Urinary bladder (tissue), 3 donors: ENCODE measurements at regions not wholly inside any gene's neighbourhood (a gene's known extent, or its start where the extent isn't known, plus 50 kb on each side); places are given as distances from the start of the nearest gene placed in this dataset.
"Not testable (repeated sequence)": the region's sequence is repeated elsewhere in the genome, so short reads cannot be mapped to it uniquely, and the experiment has no call there.

ENCODE experiments used
- DNase-seq: peaks from one replicate; pipeline ENCODE4 v3.0.0-alpha.2; 2015; ENCODE audit errors: extremely low spot score
- H3K27ac ChIP-seq: one replicate; pipeline ENCODE4 v1.5.1; 2013; ENCODE audit warnings: low read depth, mild to moderate bottlenecking, moderate library complexity
- H3K36me3 ChIP-seq: one replicate; pipeline ENCODE4 v1.6.1; 2013; ENCODE audit warnings: mild to moderate bottlenecking, moderate library complexity; ENCODE audit not compliant: insufficient read depth
- H3K4me1 ChIP-seq: one replicate; pipeline ENCODE4 v1.6.1; 2013; ENCODE audit warnings: mild to moderate bottlenecking, moderate library complexity; ENCODE audit not compliant: insufficient read depth
- H3K4me3 ChIP-seq: one replicate; pipeline ENCODE4 v1.5.1; 2013; ENCODE audit warnings: low read depth, low read length
- WGBS: extraction: QIAGEN DNeasy Blood & Tissue Kit; methylation state at CpG from one replicate; pipeline ENCODE4 v1.1.7; 2013; 5-methylcytosine and 5-hydroxymethylcytosine counted together
- donor health status: healthy with polysubstance abuse.
- donor health status: healthy.

DNA sequence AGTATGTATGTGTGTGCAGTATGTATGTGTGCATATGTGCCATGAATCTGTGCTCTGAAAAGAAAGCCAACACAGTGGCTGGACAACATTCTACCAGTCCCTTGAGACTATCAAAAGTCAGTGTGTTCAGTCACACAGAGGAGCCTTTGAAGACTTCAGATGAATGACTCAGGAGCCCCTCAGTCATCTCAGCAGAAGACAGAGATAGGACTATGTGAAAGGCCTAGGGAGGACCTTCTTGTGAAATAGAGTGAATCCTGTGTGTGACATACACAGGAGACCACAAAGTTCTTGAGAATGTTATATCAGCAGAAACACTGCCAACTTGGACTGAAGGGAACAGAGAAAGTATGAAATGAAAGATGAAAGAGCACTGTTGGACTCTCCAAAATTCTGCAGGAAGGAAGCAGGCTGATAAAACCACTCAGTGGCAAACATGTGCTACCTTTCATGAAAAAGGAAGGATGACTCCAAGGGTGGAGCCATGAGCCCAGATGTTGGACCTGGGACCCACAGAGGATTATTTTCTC lies 108.4 kb downstream of the METRNL start:
- DNase-seq: no peak
- Histone ChIP-seq H3K4me1 (no peaks in the 10 kb centered on the region), H3K36me3 (no peaks in the 10 kb centered on the region), H3K4me3 (no peak overlapping the region), H3K27ac (no peak overlapping the region)

DNA sequence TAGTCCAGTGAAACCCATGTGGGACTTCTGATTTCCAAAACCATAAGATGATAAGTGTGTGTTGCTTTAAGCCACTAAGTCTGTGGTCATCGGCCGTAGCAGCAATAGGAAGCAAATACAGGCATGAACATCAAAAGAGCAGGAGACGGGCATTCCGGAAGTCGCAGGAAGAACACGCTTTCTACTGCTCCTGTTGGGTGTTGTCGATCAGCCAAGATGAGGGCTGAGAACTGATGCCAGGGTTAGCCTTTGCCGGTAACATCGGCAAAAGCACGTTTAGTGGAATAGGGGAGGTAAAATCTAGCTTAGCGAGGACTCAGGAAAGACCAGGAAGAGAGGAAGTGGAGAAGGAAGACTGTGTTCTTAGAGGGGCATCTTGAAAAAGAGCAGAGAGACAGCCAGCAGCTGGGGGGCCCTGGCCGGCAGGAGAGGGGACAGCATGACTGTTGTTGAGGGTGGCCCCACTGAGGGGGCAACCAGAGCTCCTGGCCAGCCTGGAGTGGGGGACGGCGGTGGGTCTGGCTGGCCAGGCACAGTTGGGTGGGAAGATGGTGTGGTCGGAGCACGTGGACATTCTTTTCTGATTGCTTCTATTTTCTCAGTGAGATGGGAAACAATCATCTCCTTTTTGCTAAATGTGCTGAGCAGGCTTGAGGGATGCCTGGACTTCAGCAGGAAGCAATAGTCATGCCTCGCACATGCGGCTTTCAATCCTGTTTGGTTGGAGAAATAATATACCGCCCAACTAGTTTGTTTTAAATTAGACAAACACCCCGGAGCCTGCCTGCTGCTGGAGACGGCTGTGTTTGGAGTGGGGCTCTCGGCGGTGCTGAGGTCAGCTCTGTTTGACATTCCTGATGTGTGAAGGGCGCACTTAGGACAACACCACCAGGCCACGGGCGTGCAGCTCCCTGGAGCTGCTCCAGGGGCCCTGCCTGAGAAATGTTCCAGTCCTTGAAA lies 109.9 kb downstream of the METRNL start:
- DNase-seq: no peak
- Histone ChIP-seq H3K36me3 (no peaks in the 10 kb centered on the region), H3K27ac (no peak overlapping the region), H3K4me3 (no peak overlapping the region), H3K4me1 (no peaks in the 10 kb centered on the region)
- 60% methylated on average over 26 of the region's 26 CpGs for WGBS

DNA sequence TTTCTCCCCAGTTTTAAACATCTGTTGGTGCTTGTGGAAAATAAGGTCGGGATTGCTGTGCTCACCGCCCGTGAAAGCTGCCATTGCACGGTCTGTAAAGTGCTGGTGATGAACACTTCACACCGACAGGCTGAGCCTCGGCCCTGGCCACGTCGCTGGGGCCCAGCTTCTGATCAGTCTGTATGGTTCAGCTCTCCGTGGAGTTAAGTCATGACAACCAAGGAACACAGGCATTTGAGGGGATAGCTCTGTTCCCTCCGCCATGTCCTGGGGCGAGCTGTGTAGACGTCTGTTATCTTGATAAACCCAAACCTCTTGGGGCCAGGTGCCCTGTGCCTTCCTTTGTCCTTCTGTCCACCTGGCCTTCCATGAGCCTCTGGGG lies 110.6 kb downstream of the METRNL start:
- no peaks in the 10 kb centered on the region for H3K36me3 ChIP-seq
- DNase-seq: no peak

DNA sequence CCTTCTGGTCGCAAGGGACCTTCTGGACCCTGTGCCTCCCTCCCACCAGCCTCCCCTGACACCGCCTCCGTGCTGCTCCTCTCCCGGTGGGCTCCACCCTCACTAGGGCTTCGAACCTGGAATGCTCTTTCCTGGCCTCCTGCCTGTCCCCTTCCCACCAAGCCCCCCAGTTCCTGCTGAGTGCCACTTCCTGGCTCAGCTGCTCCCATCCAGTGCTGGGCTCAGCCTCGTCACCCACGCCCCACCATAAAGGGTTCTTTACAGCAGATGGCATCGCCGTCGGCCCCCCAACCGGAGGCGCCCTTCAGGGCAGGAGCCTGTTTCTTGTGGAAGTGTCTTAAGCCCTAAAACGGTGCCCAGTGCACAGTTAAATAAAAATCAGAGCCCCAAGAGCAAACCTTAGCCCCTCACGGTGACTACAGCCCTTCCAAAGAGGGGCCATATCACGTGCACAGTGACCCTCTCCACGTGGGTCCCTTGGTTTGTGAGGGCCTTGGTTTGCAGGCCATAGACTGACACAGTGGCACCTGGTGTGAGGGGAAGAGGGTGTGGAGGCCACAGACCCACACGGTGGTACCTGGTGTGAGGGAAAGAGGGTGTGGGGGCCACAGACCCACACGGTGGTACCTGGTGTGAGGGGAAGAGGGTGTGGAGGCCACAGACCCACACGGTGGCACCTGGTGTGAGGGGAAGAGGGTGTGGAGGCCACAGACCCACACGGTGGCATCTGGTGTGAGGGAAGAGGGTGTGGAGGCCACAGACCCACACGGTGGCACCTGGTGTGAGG lies 111.4 kb downstream of the METRNL start:
- H3K4me1 ChIP-seq: peaks cover 2% of the 10 kb centered on the region
- no peak overlapping the region for H3K27ac ChIP-seq
- no peak overlapping the region for H3K4me3 ChIP-seq
- 89% methylated on average over 21 of the region's 21 CpGs for WGBS
- no peak for DNase-seq
- H3K36me3 ChIP-seq: no peaks in the 10 kb centered on the region

More for the DNA sequence above, 110.6 kb downstream of the METRNL start:
- 63% methylated on average over 12 of the region's 12 CpGs for WGBS
- Histone ChIP-seq H3K27ac (no peak overlapping the region), H3K4me3 (no peak overlapping the region), H3K4me1 (no peaks in the 10 kb centered on the region)

DNA sequence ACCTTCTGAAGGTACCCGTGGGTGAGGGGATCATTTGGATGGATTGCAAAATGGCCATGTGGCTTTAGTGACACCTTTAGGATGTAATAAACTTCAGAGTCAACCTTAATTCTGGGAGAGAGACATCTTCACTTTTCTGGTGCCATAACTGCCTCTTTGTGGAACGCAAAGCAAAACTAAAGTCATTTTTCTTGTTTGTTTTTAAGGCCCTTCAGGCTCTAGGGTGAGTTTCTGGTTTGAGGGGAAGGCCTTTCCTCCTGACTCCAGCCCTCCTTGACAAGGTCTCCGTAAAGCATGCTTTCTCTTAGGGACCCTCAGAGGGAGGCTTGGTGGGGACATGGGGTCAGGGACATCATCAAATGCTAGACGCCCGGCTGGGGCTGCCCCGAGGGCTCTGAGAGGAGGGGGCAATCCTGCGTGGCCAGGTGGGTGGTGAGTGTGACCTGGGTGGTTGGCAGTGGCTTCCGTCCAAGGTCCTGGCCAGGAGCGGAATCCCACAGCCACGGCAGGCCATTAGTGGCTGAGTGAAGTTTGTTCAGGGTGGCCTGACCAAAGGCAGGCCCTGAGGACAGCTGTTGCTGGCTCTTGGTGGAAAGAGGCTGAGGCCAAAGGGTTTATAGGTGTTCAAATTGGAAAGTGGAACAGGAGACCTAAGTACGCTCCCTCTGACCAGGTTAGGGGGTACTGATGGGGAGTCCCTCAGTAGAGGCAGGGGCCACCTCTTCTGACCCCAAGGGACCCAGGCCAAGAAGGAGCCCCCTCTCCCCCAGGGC lies 112.2 kb downstream of the METRNL start:
- no peak for DNase-seq
- Histone ChIP-seq H3K4me1 (peaks cover 2% of the 10 kb centered on the region), H3K4me3 (no peak overlapping the region), H3K36me3 (no peaks in the 10 kb centered on the region), H3K27ac (no peak overlapping the region)
- WGBS: 94% methylated on average over 11 of the region's 11 CpGs

DNA sequence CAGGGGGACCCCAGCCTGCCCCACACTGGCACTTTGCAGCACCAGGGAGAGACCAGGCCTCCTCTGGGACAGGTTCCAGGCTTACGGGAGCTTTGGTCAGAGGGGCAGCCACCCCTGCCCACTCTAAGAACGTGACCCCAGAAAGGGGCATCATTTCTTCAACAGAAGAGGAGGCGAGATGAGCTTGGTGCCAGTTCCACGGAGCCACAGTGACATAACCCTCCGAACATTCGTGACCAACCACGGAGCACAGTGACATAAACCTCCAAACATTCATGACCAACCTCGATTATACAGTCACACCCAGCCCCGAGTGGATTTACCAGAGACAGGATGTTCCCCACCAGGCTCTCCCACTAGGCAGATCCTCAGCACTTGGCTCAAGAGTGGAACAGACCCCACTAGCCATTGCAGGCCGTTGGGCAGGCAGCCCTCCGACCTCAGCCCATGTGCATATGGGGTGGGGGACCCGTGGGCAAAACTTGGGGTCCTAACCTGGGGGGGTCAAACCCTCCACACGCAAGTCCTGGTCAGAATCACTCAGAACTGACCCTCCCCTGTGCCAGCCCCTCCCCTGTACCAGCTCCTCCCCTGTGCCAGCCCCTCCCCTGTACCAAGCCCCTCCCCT lies 112.9 kb downstream of the METRNL start:
- WGBS: 75% methylated on average over 13 of the region's 13 CpGs
- H3K27ac ChIP-seq: no peak overlapping the region
- peaks cover 2% of the 10 kb centered on the region for H3K4me1 ChIP-seq
- H3K36me3 ChIP-seq: no peaks in the 10 kb centered on the region
- no peak overlapping the region for H3K4me3 ChIP-seq
- no peak for DNase-seq

DNA sequence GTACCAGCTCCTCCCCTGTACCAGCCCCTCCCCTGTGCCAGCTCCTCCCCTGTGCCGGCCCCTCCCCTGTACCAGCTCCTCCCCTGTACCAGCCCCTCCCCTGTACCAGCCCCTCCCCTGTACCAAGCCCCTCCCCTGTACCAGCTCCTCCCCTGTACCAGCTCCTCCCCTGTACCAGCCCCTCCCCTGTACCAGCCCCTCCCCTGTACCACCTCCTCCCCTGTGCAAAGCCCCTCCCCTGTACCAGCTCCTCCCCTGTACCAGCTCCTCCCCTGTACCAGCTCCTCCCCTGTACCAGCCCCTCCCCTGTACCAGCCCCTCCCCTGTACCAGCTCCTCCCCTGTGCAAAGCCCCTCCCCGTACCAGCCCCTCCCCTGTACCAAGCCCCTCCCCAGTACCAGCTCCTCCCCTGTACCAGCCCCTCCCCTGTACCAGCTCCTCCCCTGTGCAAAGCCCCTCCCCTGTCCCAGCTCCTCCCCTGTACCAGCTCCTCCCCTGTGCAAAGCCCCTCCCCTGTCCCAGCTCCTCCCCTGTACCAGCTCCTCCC lies 113.5 kb downstream of the METRNL start:
- H3K27ac ChIP-seq, H3K36me3 ChIP-seq, DNase-seq, H3K4me3 ChIP-seq, H3K4me1 ChIP-seq: not testable (repeated sequence)
- 40% methylated on average over 2 of the region's 2 CpGs for WGBS

DNA sequence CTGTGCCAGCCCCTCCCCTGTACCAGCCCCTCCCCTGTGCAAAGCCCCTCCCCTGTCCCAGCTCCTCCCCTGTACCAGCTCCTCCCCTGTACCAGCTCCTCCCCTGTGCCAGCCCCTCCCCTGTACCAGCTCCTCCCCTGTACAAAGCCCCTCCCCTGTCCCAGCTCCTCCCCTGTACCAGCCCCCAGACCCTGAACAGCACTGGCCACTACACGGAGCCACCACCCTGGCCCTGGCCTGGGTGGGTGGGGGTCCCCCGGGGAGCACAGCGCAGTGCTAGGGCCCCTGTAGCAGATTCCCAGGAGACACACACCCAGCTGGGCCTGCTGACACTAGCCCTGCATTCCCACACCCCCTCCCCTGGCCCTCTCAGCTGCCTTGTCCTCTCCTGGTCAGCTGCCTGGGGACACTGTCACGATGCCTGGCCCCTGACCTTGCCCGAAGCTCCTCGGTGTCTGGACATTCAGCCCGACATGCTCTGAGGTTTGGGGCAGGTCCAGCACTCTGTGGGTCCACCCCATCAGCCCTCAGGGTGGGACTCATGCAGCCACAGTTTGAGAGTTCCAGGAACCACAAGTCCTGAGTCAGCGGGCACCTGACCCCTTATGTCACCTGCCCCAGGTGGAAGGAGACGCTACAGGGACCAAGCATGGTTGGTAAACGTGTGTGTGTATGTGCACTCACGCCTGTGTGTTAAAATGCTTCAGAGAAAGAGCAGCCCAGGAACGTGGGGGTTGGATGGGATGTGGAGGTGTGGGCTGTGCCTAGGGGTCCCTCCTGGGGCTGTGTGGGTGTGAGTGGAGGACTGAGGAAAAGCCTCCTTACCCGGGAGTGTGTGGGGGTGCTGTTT lies 114.2 kb downstream of the METRNL start:
- no peak overlapping the region for H3K4me3 ChIP-seq
- WGBS: 74% methylated on average over 13 of the region's 13 CpGs

DNA sequence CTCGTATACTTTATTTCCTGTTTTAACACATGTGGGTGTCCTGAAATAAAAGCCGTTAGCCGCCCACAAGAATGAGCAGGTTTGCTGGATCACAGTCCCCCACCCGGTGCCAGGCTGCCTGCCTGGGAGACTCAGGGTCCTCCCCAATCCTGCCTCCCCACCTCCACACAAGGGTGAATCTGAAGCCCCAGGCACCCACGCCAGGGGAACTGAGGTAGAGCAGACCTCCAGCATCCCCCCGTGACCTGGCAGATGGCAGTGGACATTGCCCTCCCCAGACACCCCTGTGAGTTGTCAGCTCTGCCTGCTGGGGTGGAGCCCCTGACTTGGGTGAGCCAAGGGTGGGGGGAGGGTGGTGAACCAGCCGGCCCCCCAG lies 114.8 kb downstream of the METRNL start:
- Histone ChIP-seq H3K27ac (no peak overlapping the region), H3K4me1 (peaks cover 2% of the 10 kb centered on the region), H3K36me3 (no peaks in the 10 kb centered on the region), H3K4me3 (no peak overlapping the region)
- no peak for DNase-seq
- WGBS: 85% methylated on average over 7 of the region's 7 CpGs

More for the DNA sequence above, 114.2 kb downstream of the METRNL start:
- Histone ChIP-seq H3K36me3 (no peaks in the 10 kb centered on the region), H3K4me1 (peaks cover 2% of the 10 kb centered on the region), H3K27ac (no peak overlapping the region)
- no peak for DNase-seq

DNA sequence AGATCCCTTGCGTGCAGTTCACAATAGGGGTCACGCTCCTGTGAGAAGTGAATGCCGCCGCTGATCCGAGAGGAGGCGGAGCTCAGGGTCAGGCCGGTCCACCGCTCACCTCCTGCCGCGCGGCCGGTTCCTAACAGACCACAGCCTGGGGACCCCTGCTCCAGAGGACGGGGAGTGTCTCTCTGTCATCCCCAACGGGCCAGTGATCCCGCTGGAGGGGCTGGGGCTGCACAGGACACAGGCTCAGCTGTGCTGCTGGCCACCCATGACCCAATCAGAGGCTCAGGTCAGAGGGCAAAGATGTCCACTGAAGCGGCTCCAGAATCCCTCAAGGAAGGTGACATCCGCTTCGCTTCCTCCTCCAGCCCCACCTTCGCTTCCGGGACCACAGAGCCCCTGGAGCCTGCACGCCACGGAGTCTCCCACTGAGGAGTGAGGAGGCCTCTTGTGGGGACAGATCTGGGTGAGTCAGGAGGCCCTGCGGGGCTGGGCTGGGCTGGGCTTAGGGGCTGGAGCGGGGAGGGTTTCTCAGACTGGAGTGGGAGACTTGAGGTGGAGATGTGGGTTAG lies 115.4 kb downstream of the METRNL start:
- Histone ChIP-seq H3K27ac (no peak overlapping the region), H3K4me3 (no peak overlapping the region), H3K4me1 (peaks cover 2% of the 10 kb centered on the region), H3K36me3 (no peaks in the 10 kb centered on the region)
- 92% methylated on average over 24 of the region's 24 CpGs for WGBS
- DNase-seq: no peak

DNA sequence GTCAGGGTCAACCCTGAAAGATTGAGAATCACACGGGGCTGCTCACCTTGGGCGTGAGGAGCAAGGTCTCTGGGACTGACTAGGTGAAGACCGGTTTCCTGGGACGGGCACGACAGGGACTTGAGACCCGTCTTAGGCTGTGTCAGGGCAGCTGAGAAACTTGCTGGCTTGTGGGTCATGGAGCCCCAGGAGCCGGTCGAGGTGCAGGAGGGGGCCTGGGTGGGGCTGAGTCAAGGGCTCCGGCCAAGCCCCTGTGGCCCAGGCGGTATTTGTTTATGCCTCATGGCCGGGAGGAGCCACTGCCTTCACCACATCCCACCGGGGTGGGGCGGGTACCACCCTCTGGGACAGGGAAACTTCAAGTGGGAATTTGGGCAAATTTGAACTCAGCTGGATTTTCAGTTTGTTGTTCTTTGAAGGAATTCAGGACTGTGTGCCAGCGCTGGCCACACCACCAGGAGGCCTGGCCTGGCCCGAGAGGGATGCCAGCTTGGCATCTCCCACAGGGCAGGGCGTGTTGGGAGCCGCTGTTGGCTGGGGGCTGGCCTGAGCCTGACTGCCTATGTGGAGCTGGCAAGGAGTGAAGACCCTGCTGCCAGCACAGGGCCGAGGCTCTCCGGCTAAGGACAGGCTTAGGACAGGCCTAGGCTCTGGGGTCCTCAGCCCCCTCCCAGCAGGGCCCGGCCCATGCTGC lies 116.1 kb downstream of the METRNL start:
- Histone ChIP-seq H3K4me3 (no peak overlapping the region), H3K4me1 (peaks cover 2% of the 10 kb centered on the region), H3K36me3 (no peaks in the 10 kb centered on the region), H3K27ac (no peak overlapping the region)
- DNase-seq: no peak
- WGBS: 70% methylated on average over 20 of the region's 20 CpGs
